ENCODE measurements at regions not wholly inside any gene's neighbourhood (a gene's known extent, or its start where the extent isn't known, plus 50 kb on each side); places are given as distances from the start of the nearest gene placed in this dataset.

- peaks cover 46% of the 10 kb centered on the region for H3K4me1 Mint-ChIP-seq (ENCODE audit: low read depth)
- peak; percentile 87 for DNase-seq (ENCODE audit: low spot score)
Observed at GRCh38 chr9:110049699-110050450, 158.1 kb downstream of the C9orf152 start.

GRCh38 chr9:110050925-110051355, 157.0 kb downstream of the C9orf152 start:
- DNase-seq (ENCODE audit: low spot score): no peak
- no peaks in the 10 kb centered on the region for H3K9me3 Mint-ChIP-seq (ENCODE audit: low read depth)
- H3K27me3 Mint-ChIP-seq (ENCODE audit: low read depth): no peaks in the 10 kb centered on the region
- no peaks in the 10 kb centered on the region for H3K36me3 Mint-ChIP-seq (ENCODE audit: low read depth)
- H3K4me1 Mint-ChIP-seq (ENCODE audit: low read depth): peaks cover 46% of the 10 kb centered on the region
- no peak for TF ChIP-seq CTCF (IDR thresholded peaks at IDR 0.05)
- peak overlapping the region; percentile 98 for H3K4me3 Mint-ChIP-seq (ENCODE audit: unreplicated experiment)
- peak overlapping the region; percentile 94 for H3K27ac Mint-ChIP-seq (ENCODE audit: unreplicated experiment)

More at GRCh38 chr9:110049699-110050450, 158.1 kb downstream of the C9orf152 start:
- no peaks in the 10 kb centered on the region for H3K36me3 Mint-ChIP-seq (ENCODE audit: low read depth)
- H3K9me3 Mint-ChIP-seq (ENCODE audit: low read depth): no peaks in the 10 kb centered on the region
- no peak for TF ChIP-seq CTCF (IDR thresholded peaks at IDR 0.05)
- peak overlapping the region; percentile 94 for H3K27ac Mint-ChIP-seq (ENCODE audit: unreplicated experiment)
- H3K27me3 Mint-ChIP-seq (ENCODE audit: low read depth): no peaks in the 10 kb centered on the region
- peak overlapping the region; percentile 98 for H3K4me3 Mint-ChIP-seq (ENCODE audit: unreplicated experiment)

- H3K4me1 Mint-ChIP-seq (ENCODE audit: low read depth): peaks cover 42% of the 10 kb centered on the region
- no peaks in the 10 kb centered on the region for H3K9me3 Mint-ChIP-seq (ENCODE audit: low read depth)
- H3K36me3 Mint-ChIP-seq (ENCODE audit: low read depth): no peaks in the 10 kb centered on the region
- DNase-seq (ENCODE audit: low spot score): no peak
- TF ChIP-seq CTCF (IDR thresholded peaks at IDR 0.05): no peak
- H3K27ac Mint-ChIP-seq (ENCODE audit: unreplicated experiment): no peak overlapping the region
- no peaks in the 10 kb centered on the region for H3K27me3 Mint-ChIP-seq (ENCODE audit: low read depth)
- H3K4me3 Mint-ChIP-seq (ENCODE audit: unreplicated experiment): no peak overlapping the region
Observed at GRCh38 chr9:110056062-110056461, 151.9 kb downstream of the C9orf152 start.

GRCh38 chr9:110058304-110058953, 149.5 kb downstream of the C9orf152 start:
- peak overlapping the region; percentile 65 for H3K27ac Mint-ChIP-seq (ENCODE audit: unreplicated experiment)
- no peaks in the 10 kb centered on the region for H3K27me3 Mint-ChIP-seq (ENCODE audit: low read depth)
- peak; percentile 77 for TF ChIP-seq CTCF (IDR thresholded peaks at IDR 0.05)
- H3K4me3 Mint-ChIP-seq (ENCODE audit: unreplicated experiment): no peak overlapping the region
- H3K9me3 Mint-ChIP-seq (ENCODE audit: low read depth): no peaks in the 10 kb centered on the region
- DNase-seq (ENCODE audit: low spot score): no peak
- no peaks in the 10 kb centered on the region for H3K36me3 Mint-ChIP-seq (ENCODE audit: low read depth)
- H3K4me1 Mint-ChIP-seq (ENCODE audit: low read depth): peaks cover 27% of the 10 kb centered on the region

- H3K4me1 Mint-ChIP-seq (ENCODE audit: low read depth): peaks cover 29% of the 10 kb centered on the region
- no peaks in the 10 kb centered on the region for H3K27me3 Mint-ChIP-seq (ENCODE audit: low read depth)
- no peak overlapping the region for H3K4me3 Mint-ChIP-seq (ENCODE audit: unreplicated experiment)
- H3K36me3 Mint-ChIP-seq (ENCODE audit: low read depth): peaks cover 2% of the 10 kb centered on the region
- peak overlapping the region; percentile 71 for H3K27ac Mint-ChIP-seq (ENCODE audit: unreplicated experiment)
- no peaks in the 10 kb centered on the region for H3K9me3 Mint-ChIP-seq (ENCODE audit: low read depth)
- no peak for DNase-seq (ENCODE audit: low spot score)
- no peak for TF ChIP-seq CTCF (IDR thresholded peaks at IDR 0.05)
Observed at GRCh38 chr9:110059461-110059860, 148.5 kb downstream of the C9orf152 start.
